ENCODE measurements at regions not wholly inside any gene's neighbourhood (a gene's known extent, or its start where the extent isn't known, plus 50 kb on each side); places are given as distances from the start of the nearest gene placed in this dataset.
"Not testable (repeated sequence)": the region's sequence is repeated elsewhere in the genome, so short reads cannot be mapped to it uniquely, and the experiment has no call there.

GRCh38 chr20:29763821-29764511 lies 1493.5 kb upstream of the DEFB115 start:
- DNase-seq (ENCODE audit: low read depth in 2 of 2) = no peak

GRCh38 chr20:29764922-29765610 lies 1492.4 kb upstream of the DEFB115 start:
- DNase-seq (ENCODE audit: low read depth in 2 of 2) = not testable (repeated sequence)

GRCh38 chr20:29778033-29778432 lies 1479.4 kb upstream of the DEFB115 start:
- not testable (repeated sequence) for DNase-seq (ENCODE audit: low read depth in 2 of 2)

GRCh38 chr20:29781217-29781616 lies 1476.2 kb upstream of the DEFB115 start:
- not testable (repeated sequence) for DNase-seq (ENCODE audit: low read depth in 2 of 2)

GRCh38 chr20:29781891-29782290 lies 1475.6 kb upstream of the DEFB115 start:
- DNase-seq (ENCODE audit: low read depth in 2 of 2) = not testable (repeated sequence)

GRCh38 chr20:29787456-29787855 lies 1470.0 kb upstream of the DEFB115 start:
- not testable (repeated sequence) for DNase-seq (ENCODE audit: low read depth in 2 of 2)

- DNase-seq (ENCODE audit: low read depth in 2 of 2) = no peak
These were observed 1467.0 kb upstream of the DEFB115 start for GRCh38 chr20:29790510-29790909.

GRCh38 chr20:29831508-29831907 lies 1426.0 kb upstream of the DEFB115 start:
- DNase-seq (ENCODE audit: low read depth in 2 of 2) = not testable (repeated sequence)

GRCh38 chr20:29868014-29868413 lies 1389.5 kb upstream of the DEFB115 start:
- not testable (repeated sequence) for DNase-seq (ENCODE audit: low read depth in 2 of 2)

GRCh38 chr20:29868688-29869087 lies 1388.8 kb upstream of the DEFB115 start:
- not testable (repeated sequence) for DNase-seq (ENCODE audit: low read depth in 2 of 2)

GRCh38 chr20:29871816-29872215 lies 1385.6 kb upstream of the DEFB115 start:
- DNase-seq (ENCODE audit: low read depth in 2 of 2) = not testable (repeated sequence)

GRCh38 chr20:29873946-29874345 lies 1383.5 kb upstream of the DEFB115 start:
- no peak for DNase-seq (ENCODE audit: low read depth in 2 of 2)

GRCh38 chr20:29874476-29875202 lies 1382.8 kb upstream of the DEFB115 start:
- DNase-seq (ENCODE audit: low read depth in 2 of 2) = no peak

GRCh38 chr20:29875321-29876083 lies 1382.0 kb upstream of the DEFB115 start:
- not testable (repeated sequence) for DNase-seq (ENCODE audit: low read depth in 2 of 2)

GRCh38 chr20:29876084-29876910 lies 1381.2 kb upstream of the DEFB115 start:
- not testable (repeated sequence) for DNase-seq (ENCODE audit: low read depth in 2 of 2)

GRCh38 chr20:29876911-29877285 lies 1380.6 kb upstream of the DEFB115 start:
- no peak for DNase-seq (ENCODE audit: low read depth in 2 of 2)

GRCh38 chr20:29877411-29878280 lies 1379.8 kb upstream of the DEFB115 start:
- DNase-seq (ENCODE audit: low read depth in 2 of 2) = not testable (repeated sequence)

GRCh38 chr20:29878281-29878741 lies 1379.2 kb upstream of the DEFB115 start:
- DNase-seq (ENCODE audit: low read depth in 2 of 2) = no peak

- peak in 1 of 2 donors; percentile 16 for DNase-seq (ENCODE audit: low read depth in 2 of 2)
These were observed 1378.6 kb upstream of the DEFB115 start for GRCh38 chr20:29878777-29879442.

All from stimulated activated CD8-positive, alpha-beta memory T cell treated with anti-CD3 and anti-CD28 coated beads, Interleukin-2, amount 100 ng/mL, for 1 hour (primary cell).